ENCODE measurements at regions not wholly inside any gene's neighbourhood (a gene's known extent, or its start where the extent isn't known, plus 50 kb on each side); places are given as distances from the start of the nearest gene placed in this dataset.

DNA sequence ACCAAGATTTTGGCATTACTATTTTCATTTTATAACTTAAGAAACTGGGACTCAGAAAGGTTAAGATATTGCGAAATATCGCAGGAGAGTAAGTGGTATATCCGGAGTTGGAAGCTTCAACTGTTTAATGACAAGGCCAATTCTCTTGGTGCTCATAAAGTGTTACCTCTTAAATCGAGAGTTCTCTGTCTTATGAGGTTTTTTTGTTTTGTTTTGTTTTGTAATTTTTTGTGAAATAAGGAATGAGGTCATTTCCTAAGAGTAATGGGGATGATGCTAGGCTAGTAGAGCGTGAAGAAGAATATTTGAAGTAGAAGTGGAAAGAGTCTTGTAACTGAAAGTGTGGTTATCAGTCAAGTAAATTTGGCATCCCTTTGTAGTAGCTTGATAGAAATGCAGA lies 183.2 kb upstream of the DAB2 start:
- no peak overlapping the region for H3K4me3 ChIP-seq (replicated peaks in 1 of 4; ENCODE audit: control extremely low read depth in 1 of 4, insufficient read depth in 1 of 4, low read depth in 3 of 4, low read length in 4 of 4)
- no peaks in the 10 kb centered on the region for H3K36me3 ChIP-seq (ENCODE audit: control insufficient read depth, insufficient read depth, low read length)
- DNase-seq (ENCODE audit: low read depth in 2 of 2), result no peak
- H3K4me1 ChIP-seq (ENCODE audit: control insufficient read depth, extremely low read depth, insufficient read depth, low read length), result no peaks in the 10 kb centered on the region
- H3K9ac ChIP-seq (ENCODE audit: insufficient read depth, low read length), result no peak overlapping the region
- TF ChIP-seq CTCF (conservative IDR thresholded peaks at IDR 0.05 in 1 of 2, IDR thresholded peaks at IDR 0.05 in 1 of 2; ENCODE audit: low read depth in 1 of 2, low read length in 2 of 2), result no peak
- no peak for TF ChIP-seq EZH2 (IDR thresholded peaks at IDR 0.05; ENCODE audit: low read length, missing control alignments)
- no peaks in the 10 kb centered on the region for H3K27me3 ChIP-seq (ENCODE audit: control insufficient read depth, insufficient read depth, low read length)
- no peaks in the 10 kb centered on the region for H3K9me3 ChIP-seq (ENCODE audit: control insufficient read depth, insufficient read depth, low read depth, low read length)
- H2AFZ ChIP-seq (ENCODE audit: low read length), result no peak overlapping the region
- no peaks in the 10 kb centered on the region for H4K20me1 ChIP-seq (ENCODE audit: control insufficient read depth, extremely low read depth, insufficient read depth, low read length)
- H3K27ac ChIP-seq (ENCODE audit: insufficient read depth, low read length), result no peak overlapping the region
- H3K79me2 ChIP-seq (ENCODE audit: control insufficient read depth, insufficient read depth, low read length), result no peaks in the 10 kb centered on the region
- H3K4me2 ChIP-seq (ENCODE audit: extremely low read depth, insufficient read depth, low read length), result no peak overlapping the region

DNA sequence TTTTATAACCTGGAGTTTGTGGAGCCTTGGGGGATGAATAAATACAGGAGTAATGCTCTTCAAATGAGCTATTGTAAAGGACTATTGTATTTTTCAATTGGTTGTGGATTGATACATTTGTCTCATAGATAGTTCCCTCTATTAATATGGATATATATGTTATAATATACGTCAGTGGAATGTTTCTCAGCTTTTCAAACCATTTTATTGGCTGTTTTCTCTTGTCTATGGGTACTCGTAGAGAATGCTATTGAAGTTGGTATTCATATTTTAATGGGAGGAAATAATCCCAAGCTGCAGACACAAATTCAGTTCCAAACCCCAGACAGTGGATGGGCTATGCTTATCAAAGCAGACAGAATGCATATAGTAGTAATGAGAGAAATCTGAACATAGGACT lies 181.8 kb upstream of the DAB2 start:
- TF ChIP-seq EZH2 (IDR thresholded peaks at IDR 0.05; ENCODE audit: low read length, missing control alignments) (no peak), CTCF (conservative IDR thresholded peaks at IDR 0.05 in 1 of 2, IDR thresholded peaks at IDR 0.05 in 1 of 2; ENCODE audit: low read depth in 1 of 2, low read length in 2 of 2) (no peak)
- H3K9me3 ChIP-seq (ENCODE audit: control insufficient read depth, insufficient read depth, low read depth, low read length), result no peaks in the 10 kb centered on the region
- H3K79me2 ChIP-seq (ENCODE audit: control insufficient read depth, insufficient read depth, low read length), result no peaks in the 10 kb centered on the region
- no peaks in the 10 kb centered on the region for H3K4me1 ChIP-seq (ENCODE audit: control insufficient read depth, extremely low read depth, insufficient read depth, low read length)
- no peak overlapping the region for H3K4me3 ChIP-seq (replicated peaks in 1 of 4; ENCODE audit: control extremely low read depth in 1 of 4, insufficient read depth in 1 of 4, low read depth in 3 of 4, low read length in 4 of 4)
- H3K9ac ChIP-seq (ENCODE audit: insufficient read depth, low read length), result no peak overlapping the region
- DNase-seq (ENCODE audit: low read depth in 2 of 2), result no peak
- H4K20me1 ChIP-seq (ENCODE audit: control insufficient read depth, extremely low read depth, insufficient read depth, low read length), result no peaks in the 10 kb centered on the region
- H3K36me3 ChIP-seq (ENCODE audit: control insufficient read depth, insufficient read depth, low read length), result no peaks in the 10 kb centered on the region
- no peaks in the 10 kb centered on the region for H3K27me3 ChIP-seq (ENCODE audit: control insufficient read depth, insufficient read depth, low read length)
- H3K4me2 ChIP-seq (ENCODE audit: extremely low read depth, insufficient read depth, low read length), result no peak overlapping the region
- H3K27ac ChIP-seq (ENCODE audit: insufficient read depth, low read length), result no peak overlapping the region
- no peak overlapping the region for H2AFZ ChIP-seq (ENCODE audit: low read length)

DNA sequence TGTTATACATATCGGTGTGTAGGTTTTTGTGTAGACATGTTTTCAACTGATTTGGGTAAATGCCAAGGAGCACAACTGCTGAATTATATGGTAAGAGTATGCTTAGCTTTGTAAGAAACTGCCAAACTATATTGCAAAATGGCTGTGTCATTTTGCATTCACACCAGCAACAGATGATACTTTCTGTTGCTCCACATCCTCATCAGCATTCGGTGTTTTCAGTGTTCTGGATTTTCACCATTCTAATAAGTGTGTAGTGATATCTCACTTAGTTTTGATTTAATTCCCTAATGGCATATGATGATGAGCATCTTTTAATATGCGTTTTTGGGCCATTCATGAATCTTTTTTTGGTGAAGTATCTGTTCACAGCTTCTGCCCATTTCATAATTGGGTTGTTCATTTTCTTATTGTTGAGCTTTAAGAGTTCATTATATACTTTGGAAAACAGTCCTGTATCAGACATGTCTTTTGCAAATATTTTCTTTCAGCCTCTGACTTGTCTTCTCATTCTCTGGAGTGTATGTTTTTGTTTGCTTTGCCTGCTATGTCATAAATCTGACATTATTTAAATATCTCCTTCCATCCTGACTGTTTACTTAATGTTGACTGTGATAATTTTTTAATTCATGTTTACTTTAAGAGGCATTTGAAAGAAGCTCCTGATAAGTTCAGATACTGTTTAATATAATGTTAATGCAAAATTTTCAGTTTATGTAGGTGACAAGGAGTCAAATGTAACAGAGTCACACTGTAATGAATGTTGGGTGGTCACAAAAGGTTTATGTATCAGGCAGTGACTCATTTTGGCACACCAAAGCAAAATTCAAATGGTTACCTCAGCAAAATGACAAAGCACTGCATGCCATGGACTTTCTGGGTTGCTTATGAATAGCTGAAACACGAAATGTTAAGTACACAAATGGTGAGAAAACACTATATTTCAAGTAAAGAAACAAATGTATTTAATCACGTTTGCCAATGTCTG lies 181.1 kb upstream of the DAB2 start:
- H3K27ac ChIP-seq (ENCODE audit: insufficient read depth, low read length), result no peak overlapping the region
- H3K79me2 ChIP-seq (ENCODE audit: control insufficient read depth, insufficient read depth, low read length), result no peaks in the 10 kb centered on the region
- no peak overlapping the region for H3K9ac ChIP-seq (ENCODE audit: insufficient read depth, low read length)
- DNase-seq (ENCODE audit: low read depth in 2 of 2), result peak; percentile 48 to 60
- H3K36me3 ChIP-seq (ENCODE audit: control insufficient read depth, insufficient read depth, low read length), result no peaks in the 10 kb centered on the region
- no peak overlapping the region for H3K4me3 ChIP-seq (replicated peaks in 1 of 4; ENCODE audit: control extremely low read depth in 1 of 4, insufficient read depth in 1 of 4, low read depth in 3 of 4, low read length in 4 of 4)
- H2AFZ ChIP-seq (ENCODE audit: low read length), result no peak overlapping the region
- no peak overlapping the region for H3K4me2 ChIP-seq (ENCODE audit: extremely low read depth, insufficient read depth, low read length)
- no peaks in the 10 kb centered on the region for H4K20me1 ChIP-seq (ENCODE audit: control insufficient read depth, extremely low read depth, insufficient read depth, low read length)
- no peaks in the 10 kb centered on the region for H3K27me3 ChIP-seq (ENCODE audit: control insufficient read depth, insufficient read depth, low read length)
- H3K4me1 ChIP-seq (ENCODE audit: control insufficient read depth, extremely low read depth, insufficient read depth, low read length), result no peaks in the 10 kb centered on the region
- no peak for TF ChIP-seq EZH2 (IDR thresholded peaks at IDR 0.05; ENCODE audit: low read length, missing control alignments)
- TF ChIP-seq CTCF (conservative IDR thresholded peaks at IDR 0.05 in 1 of 2, IDR thresholded peaks at IDR 0.05 in 1 of 2; ENCODE audit: low read depth in 1 of 2, low read length in 2 of 2), result no peak
- H3K9me3 ChIP-seq (ENCODE audit: control insufficient read depth, insufficient read depth, low read depth, low read length), result no peaks in the 10 kb centered on the region

Measured in fibroblast of lung (primary cell).